ENCODE measurements at regions not wholly inside any gene's neighbourhood (a gene's known extent, or its start where the extent isn't known, plus 50 kb on each side); places are given as distances from the start of the nearest gene placed in this dataset.

- no peak for DNase-seq (ENCODE audit: unreplicated experiment)
- ChIA-PET POLR2A (no interaction called here), CTCF (no interaction called here)
- TF ChIP-seq, protein P1, sequence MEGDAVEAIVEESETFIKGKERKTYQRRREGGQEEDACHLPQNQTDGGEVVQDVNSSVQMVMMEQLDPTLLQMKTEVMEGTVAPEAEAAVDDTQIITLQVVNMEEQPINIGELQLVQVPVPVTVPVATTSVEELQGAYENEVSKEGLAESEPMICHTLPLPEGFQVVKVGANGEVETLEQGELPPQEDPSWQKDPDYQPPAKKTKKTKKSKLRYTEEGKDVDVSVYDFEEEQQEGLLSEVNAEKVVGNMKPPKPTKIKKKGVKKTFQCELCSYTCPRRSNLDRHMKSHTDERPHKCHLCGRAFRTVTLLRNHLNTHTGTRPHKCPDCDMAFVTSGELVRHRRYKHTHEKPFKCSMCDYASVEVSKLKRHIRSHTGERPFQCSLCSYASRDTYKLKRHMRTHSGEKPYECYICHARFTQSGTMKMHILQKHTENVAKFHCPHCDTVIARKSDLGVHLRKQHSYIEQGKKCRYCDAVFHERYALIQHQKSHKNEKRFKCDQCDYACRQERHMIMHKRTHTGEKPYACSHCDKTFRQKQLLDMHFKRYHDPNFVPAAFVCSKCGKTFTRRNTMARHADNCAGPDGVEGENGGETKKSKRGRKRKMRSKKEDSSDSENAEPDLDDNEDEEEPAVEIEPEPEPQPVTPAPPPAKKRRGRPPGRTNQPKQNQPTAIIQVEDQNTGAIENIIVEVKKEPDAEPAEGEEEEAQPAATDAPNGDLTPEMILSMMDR (IDR thresholded peaks at IDR 0.05; ENCODE audit: unreplicated experiment): no peak
- Mint-ChIP-seq H3K27me3 (ENCODE audit: insufficient read depth, unreplicated experiment) (no peaks in the 10 kb centered on the region), H3K9me3 (ENCODE audit: unreplicated experiment) (no peaks in the 10 kb centered on the region), H3K27ac (ENCODE audit: low read depth, unreplicated experiment) (no peak overlapping the region), H3K36me3 (ENCODE audit: insufficient read depth, unreplicated experiment) (peaks cover 14% of the 10 kb centered on the region), H3K4me1 (ENCODE audit: insufficient read depth, unreplicated experiment) (peaks cover 23% of the 10 kb centered on the region), H3K4me3 (ENCODE audit: unreplicated experiment) (no peak overlapping the region)
- no TSS peak for BruUV-seq (replicated peaks)
- intact Hi-C loops (cut with micrococcal nuclease): no loop called here
Measured at GRCh38 chr19:7418596-7418995, 69.9 kb downstream of the ARHGEF18 start.

DNA sequence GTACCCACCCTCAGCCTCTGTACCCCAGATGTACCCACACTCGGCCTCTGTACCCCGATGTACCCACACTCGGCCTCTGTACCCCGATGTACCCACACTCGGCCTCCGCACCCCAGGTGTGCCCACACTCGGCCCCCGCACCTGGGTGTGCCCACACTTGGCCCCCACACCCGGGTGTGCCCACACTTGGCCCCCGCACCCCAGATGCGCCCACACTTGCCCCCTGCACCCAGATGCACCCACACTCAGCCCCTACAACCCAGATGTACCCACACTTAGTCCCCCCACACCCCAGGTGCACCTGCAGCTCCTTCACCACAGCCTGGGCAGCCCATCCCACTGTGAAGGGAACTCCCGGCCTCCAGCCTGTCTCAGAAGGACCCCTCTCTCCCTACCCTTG lies 69.7 kb downstream of the PEX11G start:
- Mint-ChIP-seq H3K9me3 (ENCODE audit: unreplicated experiment) (no peaks in the 10 kb centered on the region), H3K4me3 (ENCODE audit: unreplicated experiment) (no peak overlapping the region), H3K4me1 (ENCODE audit: insufficient read depth, unreplicated experiment) (peaks cover 23% of the 10 kb centered on the region), H3K27me3 (ENCODE audit: insufficient read depth, unreplicated experiment) (no peaks in the 10 kb centered on the region), H3K36me3 (ENCODE audit: insufficient read depth, unreplicated experiment) (peaks cover 14% of the 10 kb centered on the region), H3K27ac (ENCODE audit: low read depth, unreplicated experiment) (no peak overlapping the region)
- ChIA-PET POLR2A (no interaction called here), CTCF (no interaction called here)
- no peak for DNase-seq (ENCODE audit: unreplicated experiment)
- intact Hi-C loops (cut with micrococcal nuclease): no loop called here
- no TSS peak for BruUV-seq (replicated peaks)
- TF ChIP-seq, protein P1 (IDR thresholded peaks at IDR 0.05; ENCODE audit: unreplicated experiment): no peak

DNA sequence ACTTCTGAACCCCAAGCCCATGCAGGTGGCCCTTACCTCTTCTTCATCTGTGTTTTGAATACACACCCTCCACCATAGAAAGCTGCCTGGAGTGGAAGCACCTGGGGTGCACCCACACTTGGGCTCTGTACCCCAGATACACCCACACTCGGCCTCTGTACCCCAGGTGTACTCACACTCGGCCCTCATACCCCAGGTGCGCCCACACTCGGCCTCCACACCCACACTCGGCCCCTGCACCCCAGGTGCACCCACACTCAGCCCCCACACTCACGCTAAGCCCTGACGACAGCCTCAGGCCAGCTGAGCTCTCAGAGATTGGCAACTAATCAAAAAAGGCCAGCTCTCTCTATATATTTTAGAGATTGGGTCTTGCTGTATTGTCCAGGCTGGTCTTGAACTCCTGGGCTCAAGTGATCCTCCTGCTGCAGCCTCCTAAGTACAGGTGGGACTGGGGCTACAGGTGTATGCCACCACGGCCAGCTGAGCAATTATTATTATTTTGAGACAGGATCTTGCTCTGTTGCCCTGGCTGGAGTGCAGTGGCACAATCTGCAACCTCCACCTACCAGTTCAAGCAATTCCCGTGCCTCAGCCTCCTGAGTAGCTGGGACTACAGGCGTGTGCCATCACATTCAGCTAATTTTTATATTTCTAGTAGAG lies 68.9 kb downstream of the PEX11G start:
- peaks cover 14% of the 10 kb centered on the region for H3K36me3 Mint-ChIP-seq (ENCODE audit: insufficient read depth, unreplicated experiment)
- no peaks in the 10 kb centered on the region for H3K9me3 Mint-ChIP-seq (ENCODE audit: unreplicated experiment)
- DNase-seq (ENCODE audit: unreplicated experiment): no peak
- peaks cover 23% of the 10 kb centered on the region for H3K4me1 Mint-ChIP-seq (ENCODE audit: insufficient read depth, unreplicated experiment)
- TF ChIP-seq, protein P1 (IDR thresholded peaks at IDR 0.05; ENCODE audit: unreplicated experiment): no peak
- no TSS peak for BruUV-seq (replicated peaks)
- CTCF ChIA-PET: no interaction called here
- no peak overlapping the region for H3K4me3 Mint-ChIP-seq (ENCODE audit: unreplicated experiment)
- H3K27ac Mint-ChIP-seq (ENCODE audit: low read depth, unreplicated experiment): no peak overlapping the region
- intact Hi-C loops (cut with micrococcal nuclease): no loop called here
- POLR2A ChIA-PET: interaction anchor here (0.6 kb wide), 1 partner anchor 48 kb away, joined by 4 read pairs; no protein-coding TSS in a partner anchor
- no peaks in the 10 kb centered on the region for H3K27me3 Mint-ChIP-seq (ENCODE audit: insufficient read depth, unreplicated experiment)

DNA sequence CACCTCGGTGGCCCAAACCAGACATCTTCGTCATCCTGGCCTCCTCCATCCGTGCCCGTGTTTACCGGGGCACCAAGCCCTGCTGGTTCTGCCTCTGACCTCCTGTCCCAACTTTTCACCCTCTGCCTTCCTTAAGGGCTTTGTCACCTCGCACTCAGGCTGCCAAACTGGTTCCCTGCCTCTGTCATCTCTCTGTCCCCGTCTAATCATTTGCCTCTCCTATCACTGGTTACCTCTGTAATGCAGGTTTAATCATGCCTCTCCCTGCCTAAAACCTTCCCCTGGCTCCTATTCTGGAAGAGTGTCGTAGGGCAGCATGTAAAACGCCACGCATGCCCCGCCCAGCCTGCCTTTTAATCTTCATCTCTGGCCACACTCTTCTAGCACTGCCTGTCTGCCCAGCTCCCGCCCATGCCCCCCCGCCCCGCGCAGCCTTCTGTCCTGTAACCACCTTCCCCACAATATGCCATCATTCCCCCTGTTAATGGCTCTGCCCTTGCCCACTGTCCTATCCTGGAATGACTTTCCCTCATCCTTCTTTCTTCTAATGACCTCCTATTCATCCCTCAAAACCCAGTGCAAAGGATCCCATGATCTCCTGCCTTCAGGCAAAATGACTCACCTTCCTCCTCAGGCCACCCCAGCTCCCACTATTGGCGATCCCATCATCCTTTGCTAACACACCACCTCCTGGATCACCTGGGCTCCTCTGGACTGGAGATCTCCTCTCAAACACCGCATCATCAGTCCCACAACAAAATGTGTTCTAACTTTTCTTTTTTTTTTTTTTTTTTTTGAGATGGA lies 66.7 kb downstream of the PEX11G start:
- Mint-ChIP-seq H3K36me3 (ENCODE audit: insufficient read depth, unreplicated experiment) (peaks cover 14% of the 10 kb centered on the region), H3K4me1 (ENCODE audit: insufficient read depth, unreplicated experiment) (peaks cover 31% of the 10 kb centered on the region), H3K4me3 (ENCODE audit: unreplicated experiment) (peak overlapping the region; percentile 19), H3K27ac (ENCODE audit: low read depth, unreplicated experiment) (peak overlapping the region; percentile 81), H3K27me3 (ENCODE audit: insufficient read depth, unreplicated experiment) (no peaks in the 10 kb centered on the region), H3K9me3 (ENCODE audit: unreplicated experiment) (no peaks in the 10 kb centered on the region)
- TF ChIP-seq, protein P1 (IDR thresholded peaks at IDR 0.05; ENCODE audit: unreplicated experiment): no peak
- peak; percentile 73 for DNase-seq (ENCODE audit: unreplicated experiment)
- POLR2A ChIA-PET: interaction anchor here (0.7 to 8.1 kb wide), 2 partner anchors 27 to 41 kb away, joined by 3 to 65 read pairs; no protein-coding TSS in a partner anchor
- CTCF ChIA-PET: interaction anchor here (0.6 kb wide), 1 partner anchor 41 kb away, joined by 3 read pairs; no protein-coding TSS in a partner anchor
- BruUV-seq (replicated peaks): no TSS peak
- intact Hi-C loops (cut with micrococcal nuclease): no loop called here
